NCI-H1436 (cell line): ENCODE measurements at regions not wholly inside any gene's neighbourhood (a gene's known extent, or its start where the extent isn't known, plus 50 kb on each side); places are given as distances from the start of the nearest gene placed in this dataset.
"Not testable (repeated sequence)": the region's sequence is repeated elsewhere in the genome, so short reads cannot be mapped to it uniquely, and the experiment has no call there.

Source experiments
- DNase-seq: peaks from one replicate; lab custom pipeline; 2025; lab: John Stamatoyannopoulos, UW

- DNase-seq, result no peak
These were observed 214.4 kb downstream of the BMP4 start for GRCh38 chr14:53742233-53742620.

DNA sequence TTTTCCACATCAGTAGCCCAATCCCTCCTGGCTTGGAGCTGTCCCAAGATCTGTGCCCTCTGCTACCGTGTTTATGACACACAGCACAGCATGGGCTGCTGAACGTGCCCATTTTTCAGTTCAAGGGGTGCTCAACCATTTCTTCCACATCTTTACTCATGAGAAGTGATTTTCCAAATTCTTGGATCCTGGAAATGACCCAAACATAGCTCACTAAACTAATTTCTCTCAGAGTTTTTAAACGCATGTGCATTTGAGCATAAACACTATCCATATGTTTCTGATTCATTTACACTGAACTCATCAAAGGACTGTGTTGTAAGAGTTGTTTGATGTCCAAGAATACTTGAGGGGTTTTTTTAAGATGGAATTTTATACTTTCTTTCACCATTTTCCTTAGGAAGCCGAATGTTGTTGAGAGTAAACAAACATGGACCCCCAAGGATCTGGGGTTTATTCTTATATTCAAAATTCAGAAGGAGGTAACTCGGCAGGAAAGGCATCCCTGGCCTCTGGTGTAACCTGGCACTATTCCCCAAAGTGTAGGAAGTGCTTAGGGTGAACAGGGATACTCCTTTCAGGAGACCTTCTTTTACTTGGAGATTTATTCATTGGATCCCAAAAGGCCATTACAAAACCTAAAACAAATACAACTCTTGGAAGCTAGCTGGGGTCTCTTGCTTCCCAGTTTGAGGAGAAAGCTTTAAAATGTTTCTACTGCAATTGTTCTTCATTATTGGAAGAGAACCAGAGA is 215.0 kb downstream of the BMP4 start:
- DNase-seq, result no peak

- DNase-seq, result no peak
These were observed 216.1 kb downstream of the BMP4 start for GRCh38 chr14:53740570-53740969.

DNA sequence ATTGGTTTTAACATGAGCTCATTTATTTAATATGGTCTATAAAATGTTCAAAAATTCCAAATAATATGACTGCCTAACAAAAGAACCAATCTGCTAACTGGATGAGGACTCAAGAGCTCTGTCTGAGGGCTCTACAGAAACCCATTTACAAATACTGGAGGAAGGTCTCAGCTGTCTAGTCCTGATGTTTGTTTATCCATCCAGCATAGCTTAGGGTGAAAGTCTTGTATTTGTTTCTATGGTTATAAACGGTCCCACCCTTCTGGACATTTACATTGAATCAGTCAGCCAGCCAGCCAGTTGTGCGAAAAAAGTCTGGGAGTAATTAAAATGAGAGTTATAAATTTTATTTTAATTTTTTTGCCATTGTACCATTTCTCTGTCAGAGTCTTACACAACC is 220.7 kb downstream of the BMP4 start:
- DNase-seq, result no peak

- DNase-seq, result no peak
These were observed 233.4 kb downstream of the BMP4 start for GRCh38 chr14:53723221-53723620.

DNA sequence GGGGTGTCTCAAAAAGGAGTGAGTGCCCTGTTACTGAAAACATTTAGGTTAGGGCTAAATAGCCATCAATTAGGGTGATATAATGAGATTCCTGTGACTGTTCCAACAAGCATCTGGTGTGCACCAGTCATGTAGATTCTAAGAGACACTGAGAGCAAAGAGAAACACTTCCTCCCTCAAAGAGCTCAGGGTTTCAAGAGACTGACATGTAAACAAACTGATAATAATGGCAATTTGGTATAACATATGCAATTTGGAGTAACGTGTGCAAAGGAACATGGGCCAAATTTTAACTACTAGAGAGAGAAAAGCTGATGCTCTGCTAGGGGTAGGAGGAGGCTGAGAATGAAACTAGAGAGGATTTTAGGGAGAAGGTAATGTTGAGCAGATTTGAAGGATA is 237.1 kb downstream of the BMP4 start:
- no peak for DNase-seq

GRCh38 chr14:53716578-53716977 is 240.0 kb downstream of the BMP4 start:
- no peak for DNase-seq

DNA sequence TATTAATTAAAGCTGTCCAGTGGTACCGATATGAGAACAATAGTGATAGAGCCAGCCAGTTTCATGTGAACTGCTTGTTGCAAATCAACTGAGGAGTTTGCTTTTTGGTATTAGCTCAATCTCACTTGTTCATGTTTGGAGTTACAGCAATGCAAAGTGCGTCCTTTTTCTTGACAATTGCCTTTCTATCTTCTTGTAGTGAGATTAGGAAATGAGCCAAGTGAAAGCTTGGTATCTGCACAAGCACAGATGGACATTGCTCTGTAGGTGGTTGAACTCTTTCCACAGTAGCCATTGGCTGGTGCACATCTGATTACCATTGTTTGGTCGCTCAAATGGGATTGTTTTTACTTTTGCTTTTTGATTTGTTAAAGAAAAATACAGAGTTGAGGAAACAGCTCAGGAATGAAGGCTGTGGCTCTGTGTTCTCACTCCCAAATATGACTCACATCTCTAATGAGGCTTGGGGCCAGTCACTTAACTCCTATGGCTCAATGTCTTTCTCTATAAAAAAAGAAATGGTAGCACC is 241.4 kb downstream of the BMP4 start:
- DNase-seq, result no peak

DNA sequence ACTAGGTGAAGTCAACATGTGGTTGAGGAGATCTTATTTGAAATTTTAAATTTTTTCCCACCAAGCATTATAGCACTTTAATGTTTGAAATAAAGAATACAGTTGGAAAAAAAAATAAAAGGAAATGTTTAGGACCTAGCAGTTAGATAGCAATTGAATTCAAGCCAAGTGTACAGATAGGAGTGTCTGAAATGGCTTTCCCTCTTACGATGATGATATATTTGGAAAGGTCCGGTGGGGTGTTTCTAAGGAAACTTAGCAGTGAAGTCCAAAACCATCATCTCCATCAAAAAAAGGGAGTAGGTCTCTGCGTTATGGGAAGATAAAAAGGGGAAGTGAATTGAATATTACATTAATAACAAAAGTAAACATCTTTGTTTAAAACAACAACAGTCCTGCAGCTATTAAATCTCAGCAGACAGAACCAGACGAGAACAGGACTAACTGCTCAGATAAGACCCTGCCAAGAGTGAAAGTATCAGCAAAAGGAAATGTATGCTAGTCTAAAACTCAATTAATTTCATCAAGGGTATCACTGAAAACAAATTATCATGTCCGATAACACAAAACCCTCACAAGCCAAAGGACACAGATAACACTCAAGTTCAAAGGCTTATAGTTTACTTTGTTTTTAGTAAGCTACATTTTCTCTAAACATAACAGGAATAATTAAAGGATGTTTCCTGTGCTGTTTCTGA is 242.0 kb downstream of the BMP4 start:
- DNase-seq, result no peak

- DNase-seq, result not testable (repeated sequence)
These were observed 243.7 kb downstream of the BMP4 start for GRCh38 chr14:53712901-53713300.

DNA sequence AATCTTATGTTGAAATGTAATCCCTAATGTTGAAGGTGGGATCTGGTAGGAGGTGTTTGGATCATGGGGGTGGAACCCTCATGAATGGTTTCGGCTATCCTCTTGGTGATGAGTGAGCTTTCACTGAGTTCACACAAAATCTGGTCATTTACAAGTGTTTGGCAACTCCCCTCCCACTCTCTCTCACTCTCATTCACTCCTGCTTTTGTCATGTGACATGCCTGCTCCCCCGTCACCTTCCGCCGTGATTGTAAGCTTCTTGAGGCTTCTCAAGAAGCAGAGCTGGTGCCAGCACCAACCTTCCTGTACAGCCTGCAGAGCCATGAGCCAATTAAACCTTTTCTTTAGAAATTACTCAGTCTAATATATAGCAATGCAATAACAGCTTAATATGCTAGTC is 245.4 kb downstream of the BMP4 start:
- no peak for DNase-seq

- DNase-seq, result no peak
These were observed 246.0 kb downstream of the BMP4 start for GRCh38 chr14:53710615-53711014.

DNA sequence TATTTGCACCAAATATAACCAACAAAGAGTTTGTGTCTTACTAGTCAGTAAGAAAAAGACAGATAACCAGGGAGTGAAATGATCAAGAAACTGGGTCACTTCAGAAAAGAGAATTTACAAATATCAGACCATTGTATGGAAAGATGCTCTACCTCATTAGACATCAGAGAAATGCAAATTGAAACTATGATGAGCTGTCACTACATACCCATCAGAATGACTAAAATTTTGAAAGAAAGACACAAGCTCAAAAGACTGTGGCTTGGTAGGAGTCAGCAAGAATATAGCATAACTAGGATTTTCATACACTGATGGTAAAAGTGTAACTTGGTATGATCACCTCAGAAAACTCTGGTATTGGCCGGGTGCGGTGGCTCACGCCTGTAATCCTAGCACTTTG is 247.2 kb downstream of the BMP4 start:
- DNase-seq, result no peak

DNA sequence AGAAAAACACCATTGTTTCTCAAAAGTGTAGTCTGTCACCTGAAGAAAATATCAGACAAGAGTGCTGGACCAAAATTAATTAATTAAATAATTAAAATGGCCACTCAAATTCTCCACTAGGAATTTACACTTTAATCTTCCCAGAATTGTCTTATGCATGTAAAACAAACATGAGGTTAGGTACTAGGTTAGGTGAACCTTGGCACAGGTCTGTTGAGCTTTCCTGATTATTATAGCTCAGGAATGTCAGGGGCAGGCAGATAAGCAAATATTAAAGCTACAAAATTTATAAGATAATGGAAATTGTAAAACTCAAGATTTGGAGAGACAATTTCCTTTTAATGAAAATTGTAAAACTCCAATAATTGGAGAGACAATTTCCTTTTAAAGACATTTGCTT is 253.2 kb downstream of the BMP4 start:
- DNase-seq, result no peak

DNA sequence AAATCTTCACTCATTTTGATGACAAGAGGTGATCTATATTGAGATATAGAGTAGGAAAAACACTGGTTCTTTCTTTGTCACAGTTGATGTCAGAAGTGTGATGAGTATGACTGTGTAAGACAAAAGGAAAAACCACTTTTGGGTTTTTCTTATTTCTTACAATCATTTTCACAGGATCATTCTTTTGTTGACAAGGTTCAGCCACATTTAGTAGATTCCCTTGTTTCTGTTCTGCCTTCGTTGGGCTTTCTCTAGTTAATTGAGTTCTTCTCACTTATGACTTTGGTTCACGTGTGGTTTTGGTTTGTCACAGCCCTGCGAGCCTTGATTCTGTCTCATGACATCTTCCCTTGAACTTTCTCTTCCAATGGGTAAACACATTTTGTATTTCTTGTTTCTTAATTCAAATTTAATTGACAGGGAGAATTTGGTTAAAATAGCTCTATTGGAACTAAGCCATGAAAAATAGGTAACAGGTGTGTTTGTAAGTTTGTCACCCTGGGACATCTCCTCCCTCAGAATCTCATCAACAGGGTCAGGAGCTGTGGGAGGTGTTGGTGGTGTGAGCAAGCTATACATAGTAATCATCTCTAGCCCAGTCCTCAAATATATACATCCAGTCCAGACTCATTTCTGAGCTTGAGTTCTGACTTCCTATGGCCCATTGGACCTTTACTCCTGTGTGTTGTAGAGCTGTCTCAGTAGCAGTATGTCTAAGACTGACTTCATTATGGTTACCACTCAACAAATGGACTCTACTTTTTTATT is 255.3 kb downstream of the BMP4 start:
- no peak for DNase-seq

GRCh38 chr14:53696217-53696965 is 260.2 kb downstream of the BMP4 start:
- no peak for DNase-seq

- DNase-seq, result no peak
These were observed 260.9 kb downstream of the BMP4 start for GRCh38 chr14:53695692-53696214.

DNA sequence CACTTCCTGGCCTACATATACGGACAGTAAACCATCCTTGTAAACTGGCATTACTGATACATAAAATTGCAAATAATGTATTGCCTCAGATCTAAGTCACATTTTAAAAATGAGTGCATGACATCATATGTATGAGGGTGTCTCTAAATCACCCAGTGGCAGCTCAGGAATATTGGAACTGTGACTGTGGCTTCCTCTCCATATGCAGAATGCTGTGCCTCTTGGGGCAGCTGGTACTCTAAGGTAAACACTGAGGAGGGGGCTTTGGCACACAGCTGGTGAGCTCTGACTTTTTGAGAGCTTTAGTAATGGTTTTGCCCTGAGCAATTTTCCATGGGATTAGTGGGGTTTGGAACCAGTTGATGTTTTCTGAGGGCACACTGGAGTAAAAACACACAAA is 263.7 kb downstream of the BMP4 start:
- DNase-seq, result no peak

GRCh38 chr14:53692451-53692850 is 264.2 kb downstream of the BMP4 start:
- DNase-seq, result no peak

- no peak for DNase-seq
These were observed 273.4 kb downstream of the BMP4 start for GRCh38 chr14:53683229-53683628.

DNA sequence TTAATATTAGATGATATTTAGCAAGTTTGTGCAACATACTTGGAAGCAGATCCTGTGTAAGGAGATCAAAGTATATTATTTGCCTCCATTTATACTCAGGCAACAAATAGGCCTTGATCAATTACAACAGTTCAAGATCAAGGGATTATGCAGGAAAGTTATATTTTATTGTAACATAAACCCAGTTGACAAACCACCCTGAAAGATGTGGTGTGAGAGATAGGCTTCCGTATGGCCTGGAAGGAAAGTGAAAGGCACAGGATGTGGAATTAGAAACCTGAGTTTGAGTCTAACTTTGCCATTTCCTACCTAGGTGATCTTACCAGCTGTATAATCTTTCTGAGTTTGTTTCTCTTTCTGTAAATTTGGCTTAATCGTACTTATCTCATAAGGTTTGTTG is 284.1 kb downstream of the BMP4 start:
- DNase-seq, result no peak

DNA sequence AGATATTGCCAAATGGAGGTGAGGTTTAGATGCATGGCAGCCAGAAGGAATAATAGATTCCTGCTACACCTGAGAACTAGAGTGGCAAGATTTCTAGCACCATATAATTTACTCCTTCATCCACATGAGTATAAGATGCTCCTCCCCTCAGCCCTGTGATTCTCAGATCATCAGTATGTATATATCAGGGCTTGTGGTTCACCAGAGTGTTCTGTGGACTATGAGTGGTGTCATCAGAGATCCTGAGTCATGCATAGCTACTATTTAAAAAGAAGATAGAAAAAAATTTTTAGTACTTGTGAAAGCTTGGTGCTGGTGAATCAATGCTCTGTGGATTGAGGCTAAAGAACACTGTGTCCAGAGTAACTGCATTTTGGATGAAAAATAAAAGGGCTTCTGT is 285.9 kb downstream of the BMP4 start:
- no peak for DNase-seq
